ENCODE measurements at regions not wholly inside any gene's neighbourhood (a gene's known extent, or its start where the extent isn't known, plus 50 kb on each side); places are given as distances from the start of the nearest gene placed in this dataset.
"Not testable (repeated sequence)": the region's sequence is repeated elsewhere in the genome, so short reads cannot be mapped to it uniquely, and the experiment has no call there.

DNA sequence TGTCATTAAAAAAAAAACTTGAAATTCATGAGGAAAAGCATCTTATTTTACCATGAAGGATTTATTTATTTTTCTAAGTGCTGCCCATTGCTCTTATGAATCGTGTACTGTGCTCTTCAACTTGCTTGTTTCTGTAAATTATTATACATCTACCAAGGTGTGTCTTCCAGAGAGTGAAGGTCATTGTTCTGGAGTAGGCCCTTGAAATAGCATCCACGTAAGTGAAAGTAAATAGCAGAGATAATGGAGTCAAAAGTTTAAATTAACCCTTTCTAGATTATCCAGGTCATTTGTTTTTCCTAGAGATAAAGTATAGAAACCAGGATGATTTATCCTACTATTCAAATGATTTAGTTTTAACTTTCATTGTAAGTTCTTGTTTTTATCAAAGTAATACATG, 473.1 kb downstream of the DIRAS2 start:
- Histone ChIP-seq H3K4me2 (ENCODE audit: low read length, poor library complexity, severe bottlenecking) (no peak overlapping the region), H3K14ac (ENCODE audit: low read length in 2 of 2) (no peak overlapping the region)

DNA sequence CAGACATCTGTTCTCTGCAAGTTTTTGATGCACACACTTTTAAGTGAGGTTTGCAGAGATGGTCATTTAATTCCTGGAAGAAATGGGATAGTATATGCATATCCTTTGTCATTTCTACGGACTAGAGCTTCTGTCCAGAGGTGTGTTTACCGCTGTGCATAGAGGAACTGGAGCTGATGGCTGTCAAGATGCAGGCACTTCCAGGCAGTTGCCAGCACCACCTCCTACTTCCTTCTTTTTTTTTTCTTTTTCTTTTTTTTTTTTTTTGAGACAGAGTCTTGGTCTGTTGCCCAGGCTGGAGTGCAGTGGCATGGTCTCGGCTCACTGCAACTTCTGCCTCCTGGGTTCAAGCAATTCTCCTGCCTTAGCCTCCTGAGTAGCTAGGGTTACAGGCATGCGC, 468.7 kb downstream of the DIRAS2 start:
- H3K9ac ChIP-seq (ENCODE audit: low read length); H3K23ac ChIP-seq (ENCODE audit: low read length in 2 of 2); H3K79me1 ChIP-seq (replicated peaks; ENCODE audit: low read length, poor library complexity, severe bottlenecking); H3K36me3 ChIP-seq (ENCODE audit: control insufficient read depth in 1 of 2, insufficient read depth in 2 of 2, low read depth in 1 of 2, low read length in 2 of 2); H2BK120ac ChIP-seq (ENCODE audit: low read depth, low read length); H3K27me3 ChIP-seq (ENCODE audit: control insufficient read depth in 1 of 2, insufficient read depth in 1 of 2, low read length in 2 of 2); H2BK12ac ChIP-seq (ENCODE audit: low read length in 2 of 2); H2AFZ ChIP-seq (ENCODE audit: low read depth, low read length); H2BK5ac ChIP-seq (ENCODE audit: low read depth, low read length, poor library complexity, severe bottlenecking); H3K18ac ChIP-seq (ENCODE audit: low read depth in 1 of 2, low read length in 2 of 2); H3K4me3 ChIP-seq (ENCODE audit: insufficient read depth in 1 of 2, low read depth in 1 of 2, low read length in 2 of 2); H4K91ac ChIP-seq (ENCODE audit: low read length); H4K8ac ChIP-seq (ENCODE audit: low read length); H3K27ac ChIP-seq (ENCODE audit: low read length, poor library complexity, severe bottlenecking); H3K4me2 ChIP-seq (ENCODE audit: low read length, poor library complexity, severe bottlenecking); H3K4me1 ChIP-seq (ENCODE audit: control insufficient read depth, insufficient read depth, low read depth, low read length); H2BK15ac ChIP-seq (ENCODE audit: low read depth, poor library complexity, severe bottlenecking); H3K4ac ChIP-seq (ENCODE audit: low read depth in 1 of 2, low read length in 2 of 2); H3K9me3 ChIP-seq (ENCODE audit: control insufficient read depth, low read length); H2AK5ac ChIP-seq (ENCODE audit: low read length, severe bottlenecking); H3K14ac ChIP-seq (ENCODE audit: low read length in 2 of 2); DNase-seq: not testable (repeated sequence)
- WGBS: 97% methylated on average over 4 of the region's 4 CpGs

More for the DNA sequence above, 473.1 kb downstream of the DIRAS2 start:
- H2AK5ac ChIP-seq (ENCODE audit: low read length, severe bottlenecking): no peak overlapping the region
- H2BK5ac ChIP-seq (ENCODE audit: low read depth, low read length, poor library complexity, severe bottlenecking): no peak overlapping the region
- no peaks in the 10 kb centered on the region for H3K79me1 ChIP-seq (replicated peaks; ENCODE audit: low read length, poor library complexity, severe bottlenecking)
- no peak overlapping the region for H4K91ac ChIP-seq (ENCODE audit: low read length)
- no peak overlapping the region for H3K23ac ChIP-seq (ENCODE audit: low read length in 2 of 2)
- no peak overlapping the region for H3K4ac ChIP-seq (ENCODE audit: low read depth in 1 of 2, low read length in 2 of 2)
- no peaks in the 10 kb centered on the region for H3K9me3 ChIP-seq (ENCODE audit: control insufficient read depth, low read length)
- H3K9ac ChIP-seq (ENCODE audit: low read length): no peak overlapping the region
- H3K36me3 ChIP-seq (ENCODE audit: control insufficient read depth in 1 of 2, insufficient read depth in 2 of 2, low read depth in 1 of 2, low read length in 2 of 2): no peaks in the 10 kb centered on the region
- H4K8ac ChIP-seq (ENCODE audit: low read length): no peak overlapping the region
- H3K27ac ChIP-seq (ENCODE audit: low read length, poor library complexity, severe bottlenecking): no peak overlapping the region
- no peak overlapping the region for H3K18ac ChIP-seq (ENCODE audit: low read depth in 1 of 2, low read length in 2 of 2)
- DNase-seq: no peak
- H3K27me3 ChIP-seq (ENCODE audit: control insufficient read depth in 1 of 2, insufficient read depth in 1 of 2, low read length in 2 of 2): peaks cover 7 to 8% of the 10 kb centered on the region in 2 experiments
- H3K4me1 ChIP-seq (ENCODE audit: control insufficient read depth, insufficient read depth, low read depth, low read length): no peaks in the 10 kb centered on the region
- no peak overlapping the region for H2BK120ac ChIP-seq (ENCODE audit: low read depth, low read length)
- WGBS: no CpG with 5 or more reads among the region's 2 CpGs
- H2BK15ac ChIP-seq (ENCODE audit: low read depth, poor library complexity, severe bottlenecking): no peak overlapping the region
- H3K4me3 ChIP-seq (ENCODE audit: insufficient read depth in 1 of 2, low read depth in 1 of 2, low read length in 2 of 2): no peak overlapping the region
- H2AFZ ChIP-seq (ENCODE audit: low read depth, low read length): no peak overlapping the region
- H2BK12ac ChIP-seq (ENCODE audit: low read length in 2 of 2): no peak overlapping the region

DNA sequence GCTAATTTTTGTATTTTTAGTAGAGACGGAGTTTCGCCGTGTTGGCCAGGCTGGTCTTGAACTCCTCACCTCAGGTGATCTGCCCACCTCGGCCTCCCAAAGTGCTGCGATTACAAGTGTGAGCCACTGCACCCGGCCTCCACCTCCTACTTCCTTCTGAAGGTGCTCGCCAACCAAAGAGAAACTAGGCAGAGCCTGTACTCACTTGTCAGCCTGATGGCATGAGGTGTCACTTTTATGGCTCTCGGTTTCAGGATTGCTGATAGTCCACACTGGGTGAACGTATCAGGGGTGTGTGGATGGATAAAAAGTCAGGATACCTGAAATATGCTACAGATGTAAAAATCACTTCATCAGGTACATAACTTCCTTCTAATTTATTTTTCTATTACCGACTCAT, 468.3 kb downstream of the DIRAS2 start:
- not testable (repeated sequence) for H2BK15ac ChIP-seq (ENCODE audit: low read depth, poor library complexity, severe bottlenecking); DNase-seq; H4K8ac ChIP-seq (ENCODE audit: low read length); H3K4me1 ChIP-seq (ENCODE audit: control insufficient read depth, insufficient read depth, low read depth, low read length); H3K23ac ChIP-seq (ENCODE audit: low read length in 2 of 2); H3K14ac ChIP-seq (ENCODE audit: low read length in 2 of 2); H3K27me3 ChIP-seq (ENCODE audit: control insufficient read depth in 1 of 2, insufficient read depth in 1 of 2, low read length in 2 of 2); H3K4me2 ChIP-seq (ENCODE audit: low read length, poor library complexity, severe bottlenecking); H3K4me3 ChIP-seq (ENCODE audit: insufficient read depth in 1 of 2, low read depth in 1 of 2, low read length in 2 of 2); H3K27ac ChIP-seq (ENCODE audit: low read length, poor library complexity, severe bottlenecking); H3K4ac ChIP-seq (ENCODE audit: low read depth in 1 of 2, low read length in 2 of 2); H2BK12ac ChIP-seq (ENCODE audit: low read length in 2 of 2); H4K91ac ChIP-seq (ENCODE audit: low read length); H3K9me3 ChIP-seq (ENCODE audit: control insufficient read depth, low read length); H3K79me1 ChIP-seq (replicated peaks; ENCODE audit: low read length, poor library complexity, severe bottlenecking); H2BK120ac ChIP-seq (ENCODE audit: low read depth, low read length); H2AFZ ChIP-seq (ENCODE audit: low read depth, low read length); H2AK5ac ChIP-seq (ENCODE audit: low read length, severe bottlenecking); H3K36me3 ChIP-seq (ENCODE audit: control insufficient read depth in 1 of 2, insufficient read depth in 2 of 2, low read depth in 1 of 2, low read length in 2 of 2); H3K18ac ChIP-seq (ENCODE audit: low read depth in 1 of 2, low read length in 2 of 2); H2BK5ac ChIP-seq (ENCODE audit: low read depth, low read length, poor library complexity, severe bottlenecking); H3K9ac ChIP-seq (ENCODE audit: low read length)
- WGBS: 94% methylated on average over 9 of the region's 10 CpGs

DNA sequence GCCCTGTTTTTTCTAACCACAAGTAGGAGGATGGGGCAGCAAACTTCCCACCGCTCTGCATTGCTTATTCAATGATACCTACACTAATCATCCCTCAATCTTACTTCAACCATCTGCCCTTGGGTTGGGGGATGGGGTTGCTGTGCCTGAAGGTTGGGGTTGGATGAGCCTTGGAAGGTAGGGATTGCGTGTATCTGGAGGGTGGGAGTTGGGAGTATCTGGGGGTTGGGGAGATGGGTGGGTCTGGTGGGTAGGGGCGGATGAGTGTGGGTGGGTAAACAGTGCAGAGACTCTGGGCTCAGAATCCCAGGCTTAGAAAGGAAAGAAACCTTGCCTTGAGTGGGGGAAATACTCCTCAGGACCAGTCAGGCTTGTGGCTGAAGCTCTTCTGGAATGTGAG, 467.4 kb downstream of the DIRAS2 start:
- Histone ChIP-seq H3K9me3 (ENCODE audit: control insufficient read depth, low read length) (no peaks in the 10 kb centered on the region), H2BK5ac (ENCODE audit: low read depth, low read length, poor library complexity, severe bottlenecking) (no peak overlapping the region), H2AFZ (ENCODE audit: low read depth, low read length) (no peak overlapping the region), H3K9ac (ENCODE audit: low read length) (no peak overlapping the region), H3K27ac (ENCODE audit: low read length, poor library complexity, severe bottlenecking) (no peak overlapping the region), H3K79me1 (replicated peaks; ENCODE audit: low read length, poor library complexity, severe bottlenecking) (no peaks in the 10 kb centered on the region), H3K18ac (ENCODE audit: low read depth in 1 of 2, low read length in 2 of 2) (no peak overlapping the region), H2BK120ac (ENCODE audit: low read depth, low read length) (no peak overlapping the region), H3K4me3 (ENCODE audit: insufficient read depth in 1 of 2, low read depth in 1 of 2, low read length in 2 of 2) (no peak overlapping the region), H3K4ac (ENCODE audit: low read depth in 1 of 2, low read length in 2 of 2) (no peak overlapping the region), H2BK15ac (ENCODE audit: low read depth, poor library complexity, severe bottlenecking) (no peak overlapping the region), H3K4me2 (ENCODE audit: low read length, poor library complexity, severe bottlenecking) (no peak overlapping the region), H3K27me3 (ENCODE audit: control insufficient read depth in 1 of 2, insufficient read depth in 1 of 2, low read length in 2 of 2) (no peaks in the 10 kb centered on the region), H3K14ac (ENCODE audit: low read length in 2 of 2) (no peak overlapping the region), H3K4me1 (ENCODE audit: control insufficient read depth, insufficient read depth, low read depth, low read length) (no peaks in the 10 kb centered on the region), H3K23ac (ENCODE audit: low read length in 2 of 2) (no peak overlapping the region), H4K91ac (ENCODE audit: low read length) (no peak overlapping the region), H2AK5ac (ENCODE audit: low read length, severe bottlenecking) (no peak overlapping the region), H4K8ac (ENCODE audit: low read length) (no peak overlapping the region), H3K36me3 (ENCODE audit: control insufficient read depth in 1 of 2, insufficient read depth in 2 of 2, low read depth in 1 of 2, low read length in 2 of 2) (no peaks in the 10 kb centered on the region), H2BK12ac (ENCODE audit: low read length in 2 of 2) (no peak overlapping the region)
- 75% methylated on average over 3 of the region's 3 CpGs for WGBS
- DNase-seq: no peak
